Mesenchymal stem cell (in vitro differentiated cells and primary cell): ENCODE measurements at regions not wholly inside any gene's neighbourhood (a gene's known extent, or its start where the extent isn't known, plus 50 kb on each side); places are given as distances from the start of the nearest gene placed in this dataset.

Experiments used
- DNase-seq: peaks from one replicate; pipeline ENCODE4 v3.0.0-alpha.2; 2013
- H2AFZ ChIP-seq: one replicate; pipeline ENCODE4 v1.6.1; 2013; ENCODE audit warnings: low read depth, mild to moderate bottlenecking, control low read depth, inconsistent platforms, low read length, moderate library complexity
- H2AK5ac ChIP-seq: 2 replicates; pipeline ENCODE4 v1.6.1; 2013; ENCODE audit warnings: low read length, moderate library complexity, mild to moderate bottlenecking, inconsistent platforms; ENCODE audit not compliant: severe bottlenecking
- H2BK120ac ChIP-seq: one replicate; pipeline ENCODE4 v1.6.1; 2013; ENCODE audit warnings: low read depth, mild to moderate bottlenecking, inconsistent platforms, low read length, moderate library complexity
- H2BK12ac ChIP-seq, 2 experiments: one replicate each; pipeline ENCODE4 v1.6.1; 2013; ENCODE audit warnings: inconsistent platforms in 2 of 2, low read length in 2 of 2, mild to moderate bottlenecking in 2 of 2, moderate library complexity in 2 of 2, control low read depth in 1 of 2
- H2BK15ac ChIP-seq: one replicate; pipeline ENCODE4 v1.6.1; 2013; ENCODE audit warnings: mild to moderate bottlenecking, low read depth, inconsistent platforms; ENCODE audit not compliant: poor library complexity, severe bottlenecking
- H2BK5ac ChIP-seq: 2 replicates; pipeline ENCODE4 v1.6.1; 2013; ENCODE audit warnings: low read depth, mild to moderate bottlenecking, low read length, control low read depth, inconsistent platforms; ENCODE audit not compliant: poor library complexity, severe bottlenecking
- H3K14ac ChIP-seq, 2 experiments: one replicate each; pipeline ENCODE4 v1.6.1; 2013; ENCODE audit warnings: inconsistent platforms in 2 of 2, low read length in 2 of 2, control low read depth in 1 of 2, mild to moderate bottlenecking in 1 of 2, moderate library complexity in 1 of 2
- H3K18ac ChIP-seq, 2 experiments: one replicate each; pipeline ENCODE4 v1.6.1; 2013; ENCODE audit warnings: inconsistent platforms in 2 of 2, low read length in 2 of 2, control low read depth in 1 of 2, low read depth in 1 of 2, mild to moderate bottlenecking in 1 of 2
- H3K23ac ChIP-seq, 2 experiments: one replicate each; pipeline ENCODE4 v1.6.1; 2013; ENCODE audit warnings: inconsistent platforms in 2 of 2, low read length in 2 of 2, mild to moderate bottlenecking in 2 of 2, moderate library complexity in 2 of 2, control low read depth in 1 of 2
- H3K27ac ChIP-seq: 2 replicates; pipeline ENCODE4 v1.5.1; 2013; ENCODE audit warnings: mild to moderate bottlenecking, moderate library complexity, low read length, control low read depth, inconsistent platforms; ENCODE audit not compliant: poor library complexity, severe bottlenecking
- H3K27me3 ChIP-seq, 2 experiments: 2 replicates each; pipeline versions ENCODE4 v1.6.1 to v1.7.0; 2013; ENCODE audit warnings: low read length in 2 of 2, mild to moderate bottlenecking in 2 of 2, moderate library complexity in 2 of 2, control low read depth in 1 of 2, inconsistent platforms in 1 of 2; ENCODE audit not compliant: control insufficient read depth in 1 of 2, insufficient read depth in 1 of 2
- H3K36me3 ChIP-seq, 2 experiments: 2 replicates each; pipeline versions ENCODE4 v1.6.1 to v1.7.0; 2013; ENCODE audit warnings: low read length in 2 of 2, control low read depth in 1 of 2, inconsistent platforms in 1 of 2, low read depth in 1 of 2, mild to moderate bottlenecking in 1 of 2; ENCODE audit not compliant: insufficient read depth in 2 of 2, control insufficient read depth in 1 of 2
- H3K4ac ChIP-seq, 2 experiments: one replicate each; pipeline ENCODE4 v1.6.1; 2013; ENCODE audit warnings: inconsistent platforms in 2 of 2, low read length in 2 of 2, mild to moderate bottlenecking in 2 of 2, moderate library complexity in 2 of 2, control low read depth in 1 of 2, low read depth in 1 of 2
- H3K4me1 ChIP-seq: 2 replicates; pipeline ENCODE4 v1.6.1; 2013; ENCODE audit warnings: low read depth, low read length, control low read depth; ENCODE audit not compliant: control insufficient read depth, insufficient read depth
- H3K4me2 ChIP-seq: 2 replicates; pipeline ENCODE4 v1.6.1; 2013; ENCODE audit warnings: low read length, mild to moderate bottlenecking, inconsistent platforms; ENCODE audit not compliant: poor library complexity, severe bottlenecking
- H3K4me3 ChIP-seq, 2 experiments: 2 replicates each; pipeline versions ENCODE4 v1.5.1 to v1.7.0; 2013; ENCODE audit warnings: low read length in 2 of 2, mild to moderate bottlenecking in 2 of 2, control low read depth in 1 of 2, low read depth in 1 of 2; ENCODE audit not compliant: insufficient read depth in 1 of 2
- H3K79me1 ChIP-seq: replicated peaks from 2 replicates; pipeline ENCODE4 v1.6.1; 2013; ENCODE audit warnings: mild to moderate bottlenecking, control low read depth, low read length, inconsistent platforms; ENCODE audit not compliant: poor library complexity, severe bottlenecking
- H3K9ac ChIP-seq: 2 replicates; pipeline ENCODE4 v1.7.0; 2013; ENCODE audit warnings: mild to moderate bottlenecking, low read length, moderate library complexity
- H3K9me3 ChIP-seq: 2 replicates; pipeline ENCODE4 v1.7.0; 2013; ENCODE audit warnings: mild to moderate bottlenecking, low read length; ENCODE audit not compliant: control insufficient read depth
- H4K8ac ChIP-seq: one replicate; pipeline ENCODE4 v1.6.1; 2013; ENCODE audit warnings: inconsistent platforms, mild to moderate bottlenecking, low read length, moderate library complexity
- H4K91ac ChIP-seq: one replicate; pipeline ENCODE4 v1.6.1; 2013; ENCODE audit warnings: mild to moderate bottlenecking, low read length, inconsistent platforms
- WGBS: methylation state at CpG from one replicate; pipeline ENCODE4 v1.1.7; 2013; ENCODE audit warnings: mixed read lengths; 5-methylcytosine and 5-hydroxymethylcytosine counted together

DNA sequence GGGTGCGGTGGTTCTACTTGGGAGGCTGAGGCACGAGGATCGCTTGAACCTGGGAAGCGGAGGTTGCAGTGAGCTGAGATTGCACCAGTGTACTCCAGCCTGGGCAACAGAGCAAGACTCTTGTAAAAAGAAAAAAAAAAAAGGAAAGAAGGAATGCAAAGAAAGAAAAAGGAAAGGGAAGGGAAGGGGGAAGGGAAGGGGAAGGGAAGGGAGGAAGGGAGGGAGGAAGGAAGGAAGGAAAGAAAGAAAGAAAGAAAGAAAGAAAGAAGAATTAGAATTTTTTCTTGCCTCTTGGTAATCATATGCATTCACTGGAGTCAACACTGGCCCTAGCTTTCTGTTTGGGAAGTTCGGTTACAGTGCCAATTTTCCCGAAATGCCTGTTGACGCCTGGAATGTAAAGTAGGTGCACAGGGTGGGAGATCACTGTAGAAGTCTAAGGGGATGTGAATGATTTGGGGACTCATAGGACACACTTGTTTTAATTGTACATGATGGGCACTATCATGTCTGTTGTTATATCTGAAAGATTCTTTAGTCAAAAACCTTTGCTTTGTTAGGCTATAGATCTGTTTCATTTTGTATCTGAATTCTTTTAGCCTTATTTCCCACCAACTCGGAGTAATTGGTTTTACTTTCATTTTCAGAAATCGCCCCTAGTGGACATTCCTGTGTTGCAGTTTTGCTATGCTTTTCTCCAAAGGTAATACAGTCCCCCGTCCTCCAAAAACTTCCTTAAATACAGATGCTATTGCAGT, 59.8 kb upstream of the MORC3 start:
- Histone ChIP-seq H3K27ac (peak overlapping the region; percentile 27), H2BK15ac (no peak overlapping the region), H3K23ac (no peak overlapping the region), H3K27me3 (no peaks in the 10 kb centered on the region), H2AFZ (no peak overlapping the region), H3K18ac (no peak overlapping the region), H2BK12ac (no peak overlapping the region), H3K4me3 (peak overlapping the region in 1 of 2 experiments; percentile 75), H4K8ac (no peak overlapping the region), H2AK5ac (no peak overlapping the region), H3K9ac (peak overlapping the region; percentile 82), H3K9me3 (no peaks in the 10 kb centered on the region), H3K79me1 (no peaks in the 10 kb centered on the region), H3K4me2 (peak overlapping the region; percentile 15), H3K4me1 (peaks cover 6% of the 10 kb centered on the region), H3K36me3 (peaks cover 20 to 62% of the 10 kb centered on the region in 2 experiments), H3K4ac (no peak overlapping the region), H4K91ac (no peak overlapping the region), H2BK5ac (no peak overlapping the region), H2BK120ac (no peak overlapping the region), H3K14ac (no peak overlapping the region)
- peak; percentile 81 for DNase-seq
- WGBS: 66% methylated on average over 9 of the region's 10 CpGs

GRCh38 chr21:36260802-36261201, 59.2 kb upstream of the MORC3 start:
- no peaks in the 10 kb centered on the region for H3K27me3 ChIP-seq
- no peak overlapping the region for H4K8ac ChIP-seq
- no peak overlapping the region for H3K4ac ChIP-seq
- H2BK12ac ChIP-seq: no peak overlapping the region
- no peak overlapping the region for H3K18ac ChIP-seq
- no peak overlapping the region for H2BK5ac ChIP-seq
- H2BK120ac ChIP-seq: no peak overlapping the region
- H3K9me3 ChIP-seq: no peaks in the 10 kb centered on the region
- no peak overlapping the region for H3K23ac ChIP-seq
- DNase-seq: no peak
- WGBS: 100% methylated on average over 4 of the region's 5 CpGs
- peaks cover 23 to 65% of the 10 kb centered on the region in 2 experiments for H3K36me3 ChIP-seq
- H3K79me1 ChIP-seq: no peaks in the 10 kb centered on the region
- no peak overlapping the region for H4K91ac ChIP-seq
- H2AFZ ChIP-seq: no peak overlapping the region
- H3K4me1 ChIP-seq: peaks cover 6% of the 10 kb centered on the region
- no peak overlapping the region for H3K14ac ChIP-seq
- H3K9ac ChIP-seq: peak overlapping the region; percentile 82
- H2BK15ac ChIP-seq: no peak overlapping the region
- peak overlapping the region in 1 of 2 experiments; percentile 75 for H3K4me3 ChIP-seq
- H2AK5ac ChIP-seq: no peak overlapping the region
- H3K27ac ChIP-seq: no peak overlapping the region
- no peak overlapping the region for H3K4me2 ChIP-seq

GRCh38 chr21:36261459-36261858, 58.5 kb upstream of the MORC3 start:
- Histone ChIP-seq H2BK5ac (no peak overlapping the region), H3K14ac (no peak overlapping the region), H3K4me3 (no peak overlapping the region), H3K18ac (no peak overlapping the region), H2BK120ac (no peak overlapping the region), H2AFZ (no peak overlapping the region), H3K23ac (no peak overlapping the region), H3K27me3 (no peaks in the 10 kb centered on the region), H3K27ac (no peak overlapping the region), H3K9me3 (no peaks in the 10 kb centered on the region), H2BK15ac (no peak overlapping the region), H3K4me1 (peaks cover 6% of the 10 kb centered on the region), H2BK12ac (no peak overlapping the region), H3K4me2 (no peak overlapping the region), H3K36me3 (peaks cover 23 to 62% of the 10 kb centered on the region in 2 experiments), H4K91ac (no peak overlapping the region), H2AK5ac (no peak overlapping the region), H3K79me1 (no peaks in the 10 kb centered on the region), H3K9ac (no peak overlapping the region), H4K8ac (no peak overlapping the region), H3K4ac (no peak overlapping the region)
- DNase-seq: no peak
- WGBS: 86% methylated on average over 5 of the region's 5 CpGs

GRCh38 chr21:36263797-36264196, 56.2 kb upstream of the MORC3 start:
- H3K27ac ChIP-seq: no peak overlapping the region
- H2BK12ac ChIP-seq: no peak overlapping the region
- no peaks in the 10 kb centered on the region for H3K79me1 ChIP-seq
- H2BK120ac ChIP-seq: no peak overlapping the region
- H4K8ac ChIP-seq: no peak overlapping the region
- no peak overlapping the region for H2BK5ac ChIP-seq
- no peak overlapping the region for H3K23ac ChIP-seq
- no peaks in the 10 kb centered on the region for H3K9me3 ChIP-seq
- H2BK15ac ChIP-seq: no peak overlapping the region
- H4K91ac ChIP-seq: no peak overlapping the region
- no peak overlapping the region for H3K4me2 ChIP-seq
- H2AK5ac ChIP-seq: no peak overlapping the region
- no peaks in the 10 kb centered on the region for H3K27me3 ChIP-seq
- no peak overlapping the region for H2AFZ ChIP-seq
- H3K36me3 ChIP-seq: peaks cover 22 to 55% of the 10 kb centered on the region in 2 experiments
- H3K9ac ChIP-seq: no peak overlapping the region
- no peak overlapping the region for H3K18ac ChIP-seq
- no peak overlapping the region for H3K4me3 ChIP-seq
- H3K4me1 ChIP-seq: peaks cover 6% of the 10 kb centered on the region
- WGBS: 96% methylated on average over 4 of the region's 8 CpGs
- H3K4ac ChIP-seq: no peak overlapping the region
- no peak for DNase-seq
- H3K14ac ChIP-seq: no peak overlapping the region
